GM23248 (cell line): ENCODE measurements at regions not wholly inside any gene's neighbourhood (a gene's known extent, or its start where the extent isn't known, plus 50 kb on each side); places are given as distances from the start of the nearest gene placed in this dataset.

Source experiments
- DNase-seq: peaks from one replicate; pipeline ENCODE4 v3.0.0-alpha.2; 2015
- H2AFZ ChIP-seq: fragments of 200-600 bp; sonication (generic); 2 replicates; pipeline ENCODE4 v1.6.1; 2016; ENCODE audit warnings: antibody characterized with exemption
- H3F3A ChIP-seq: fragments of 200-600 bp; sonication (generic); 2 replicates; pipeline ENCODE4 v1.6.1; 2016; ENCODE audit warnings: mild to moderate bottlenecking, antibody characterized with exemption, mixed run types; ENCODE audit not compliant: insufficient read depth
- H3K27ac ChIP-seq: fragments of 200-600 bp; sonication (generic); 2 replicates; pipeline ENCODE4 v1.5.1; 2016; ENCODE audit warnings: mild to moderate bottlenecking
- H3K27me3 ChIP-seq: fragments of 200-600 bp; sonication (generic); replicated peaks from 2 replicates; pipeline ENCODE4 v1.6.1; 2016; ENCODE audit warnings: mild to moderate bottlenecking; ENCODE audit not compliant: insufficient read depth
- H3K36me3 ChIP-seq: fragments of 200-600 bp; sonication (generic); 2 replicates; pipeline ENCODE4 v1.6.1; 2016; ENCODE audit warnings: low read depth, mild to moderate bottlenecking
- H3K4me1 ChIP-seq: fragments of 200-600 bp; sonication (generic); 2 replicates; pipeline ENCODE4 v1.6.1; 2016; ENCODE audit warnings: mild to moderate bottlenecking; ENCODE audit not compliant: insufficient read depth
- H3K4me2 ChIP-seq: fragments of 200-600 bp; sonication (generic); one replicate; pipeline ENCODE4 v1.6.1; 2016; ENCODE audit warnings: mild to moderate bottlenecking; ENCODE audit not compliant: unreplicated experiment
- H3K4me3 ChIP-seq: fragments of 200-600 bp; sonication (generic); 2 replicates; pipeline ENCODE4 v1.5.1; 2016; ENCODE audit warnings: mild to moderate bottlenecking
- H3K79me2 ChIP-seq: fragments of 200-600 bp; sonication (generic); 2 replicates; pipeline ENCODE4 v1.6.1; 2016; ENCODE audit warnings: mild to moderate bottlenecking; ENCODE audit not compliant: insufficient read depth
- H3K9ac ChIP-seq: fragments of 200-600 bp; sonication (generic); 2 replicates; pipeline ENCODE4 v1.6.1; 2016; ENCODE audit warnings: mild to moderate bottlenecking
- H3K9me2 ChIP-seq: fragments of 200-600 bp; sonication (generic); 2 replicates; pipeline ENCODE4 v1.6.1; 2016; ENCODE audit warnings: mixed run types, mild to moderate bottlenecking, moderate library complexity; ENCODE audit not compliant: insufficient read depth
- H3K9me3 ChIP-seq: fragments of 200-600 bp; sonication (generic); one replicate; pipeline ENCODE4 v1.6.1; 2017; ENCODE audit warnings: low read depth
- H4K20me1 ChIP-seq: fragments of 200-600 bp; sonication (generic); 2 replicates; pipeline ENCODE4 v1.6.0; 2016; ENCODE audit not compliant: insufficient read depth
- EZH2 ChIP-seq: fragments of 200-600 bp; sonication (generic); IDR thresholded peaks from 2 replicates; pipeline ENCODE4 v1.6.1; 2018; ENCODE audit warnings: antibody characterized with exemption, mild to moderate bottlenecking; ENCODE audit not compliant: insufficient read depth, poor library complexity, severe bottlenecking
- EZH2phosphoT487 ChIP-seq: fragments of 200-600 bp; sonication (generic); IDR thresholded peaks from 2 replicates; pipeline ENCODE4 v1.6.1; 2018; ENCODE audit warnings: antibody characterized with exemption, moderate library complexity, mild to moderate bottlenecking, low read depth; ENCODE audit not compliant: insufficient read depth
- WGBS, 2 experiments: methylation state at CpG; one replicate each; pipeline ENCODE4 v1.1.6; 2015 to 2017; ENCODE audit warnings: low lambda C conversion rate in 2 of 2, low coverage in 1 of 2; ENCODE audit errors: missing lambda C conversion rate in 2 of 2; 5-methylcytosine and 5-hydroxymethylcytosine counted together
- in situ Hi-C: fragments of 300-500 bp; cut with MboI; formaldehyde crosslinking; loops from 2 replicates; pipeline ENCODE4 v1.15.0; 2020

DNA sequence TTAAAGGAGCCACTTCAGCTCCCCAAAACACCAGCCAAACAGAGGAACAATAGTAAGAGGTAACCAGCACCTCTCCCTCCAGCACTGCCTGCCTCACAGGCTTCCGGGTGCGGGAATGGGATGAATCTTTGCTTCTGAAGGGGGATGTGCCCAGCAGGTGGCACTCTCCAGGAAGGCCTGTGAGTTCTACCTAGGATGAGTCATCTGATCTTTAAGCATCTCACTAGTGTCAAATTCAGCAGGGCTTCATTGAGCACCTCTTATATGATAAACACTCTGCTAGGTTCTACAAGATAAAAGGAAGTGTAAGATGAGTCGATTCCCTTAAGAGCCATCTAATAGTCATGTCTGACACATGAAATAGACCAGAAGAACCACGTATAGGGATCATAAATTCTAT, 237.4 kb upstream of the UMPS start:
- 88 to 91% methylated on average over 4 of the region's 4 CpGs for WGBS, 2 experiments
- in situ Hi-C loops: no loop called here

DNA sequence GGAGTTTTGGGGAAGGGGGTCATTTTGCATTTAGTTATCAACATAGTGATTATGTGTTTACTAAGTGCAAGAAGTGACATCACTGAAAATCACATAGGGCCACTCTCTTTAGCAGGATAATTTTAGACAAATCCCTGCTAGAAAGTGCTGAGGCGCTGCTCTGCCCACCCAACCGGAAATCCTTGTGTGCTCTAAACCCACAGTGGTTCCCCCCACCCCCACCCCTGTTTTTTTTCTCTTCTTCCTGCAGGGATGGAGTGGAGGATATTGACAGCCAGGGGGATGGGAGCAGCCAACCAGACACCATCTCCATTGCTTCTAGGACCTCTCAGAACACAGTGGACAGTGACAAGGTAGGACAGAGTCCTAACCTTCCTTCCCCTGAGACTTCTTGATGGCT, 234.2 kb upstream of the UMPS start:
- in situ Hi-C loops: no loop called here
- Histone ChIP-seq H3K9me3 (no peaks in the 10 kb centered on the region), H2AFZ (no peak overlapping the region), H3K27me3 (peaks cover 11% of the 10 kb centered on the region; the same call in 1 of the 2 replicates), H3K27ac (no peak overlapping the region), H4K20me1 (no peaks in the 10 kb centered on the region), H3K4me3 (no peak overlapping the region), H3K9ac (no peak overlapping the region), H3K36me3 (no peaks in the 10 kb centered on the region), H3K4me1 (no peaks in the 10 kb centered on the region), H3K9me2 (no peaks in the 10 kb centered on the region), H3K79me2 (no peaks in the 10 kb centered on the region), H3K4me2 (no peak overlapping the region), H3F3A (no peaks in the 10 kb centered on the region)
- whole genome bisulfite sequencing, 2 experiments: 59 to 83% methylated on average over 2 of the region's 2 CpGs
- no peak for TF ChIP-seq EZH2phosphoT487
- DNase-seq: no peak

More for the DNA sequence above, 237.4 kb upstream of the UMPS start:
- H3K4me1 ChIP-seq: no peaks in the 10 kb centered on the region
- no peaks in the 10 kb centered on the region for H3K9me3 ChIP-seq
- peak; percentile 56 for DNase-seq
- no peak overlapping the region for H3K4me2 ChIP-seq
- no peaks in the 10 kb centered on the region for H3K9me2 ChIP-seq
- H3K79me2 ChIP-seq: no peaks in the 10 kb centered on the region
- no peaks in the 10 kb centered on the region; the same call in 1 of the 2 replicates for H3K27me3 ChIP-seq
- no peak overlapping the region for H3K27ac ChIP-seq
- TF ChIP-seq EZH2 (no peak), EZH2phosphoT487 (no peak)
- no peak overlapping the region for H3K4me3 ChIP-seq
- no peak overlapping the region for H2AFZ ChIP-seq
- no peaks in the 10 kb centered on the region for H4K20me1 ChIP-seq
- no peak overlapping the region for H3K9ac ChIP-seq
- H3F3A ChIP-seq: no peaks in the 10 kb centered on the region
- H3K36me3 ChIP-seq: no peaks in the 10 kb centered on the region

DNA sequence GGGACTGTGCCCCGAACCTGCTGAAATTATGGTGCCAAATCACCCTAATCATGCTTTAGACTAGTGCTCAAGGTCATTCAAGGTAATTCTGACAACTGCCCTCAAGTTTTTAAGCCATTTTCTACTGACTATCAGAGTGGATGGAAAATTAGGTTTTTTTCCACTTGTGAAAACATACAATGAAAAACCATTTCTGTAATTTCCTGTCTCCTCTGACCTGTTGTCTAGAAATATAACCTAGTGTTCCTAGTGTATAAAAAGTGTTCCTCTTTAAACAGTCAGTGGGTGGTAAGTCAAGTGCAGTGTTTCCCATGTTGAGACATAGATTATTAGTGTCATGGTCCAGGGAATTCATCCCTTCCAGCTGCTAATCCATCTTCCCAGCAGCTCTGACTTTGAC, 232.8 kb upstream of the UMPS start:
- H3K27me3 ChIP-seq: peaks cover 11% of the 10 kb centered on the region; the same call in 1 of the 2 replicates
- H3K9ac ChIP-seq: no peak overlapping the region
- no peaks in the 10 kb centered on the region for H3K9me2 ChIP-seq
- no peaks in the 10 kb centered on the region for H3F3A ChIP-seq
- no peak for TF ChIP-seq EZH2phosphoT487
- TF ChIP-seq EZH2: no peak
- in situ Hi-C loops: no loop called here
- H3K79me2 ChIP-seq: no peaks in the 10 kb centered on the region
- H2AFZ ChIP-seq: no peak overlapping the region
- H3K9me3 ChIP-seq: no peaks in the 10 kb centered on the region
- no peak overlapping the region for H3K4me2 ChIP-seq
- H3K27ac ChIP-seq: no peak overlapping the region
- no peak for DNase-seq
- no peaks in the 10 kb centered on the region for H3K36me3 ChIP-seq
- WGBS, 2 experiments: 59 to 67% methylated on average over 1 of the region's 1 CpG
- no peak overlapping the region for H3K4me3 ChIP-seq
- H4K20me1 ChIP-seq: no peaks in the 10 kb centered on the region
- no peaks in the 10 kb centered on the region for H3K4me1 ChIP-seq

DNA sequence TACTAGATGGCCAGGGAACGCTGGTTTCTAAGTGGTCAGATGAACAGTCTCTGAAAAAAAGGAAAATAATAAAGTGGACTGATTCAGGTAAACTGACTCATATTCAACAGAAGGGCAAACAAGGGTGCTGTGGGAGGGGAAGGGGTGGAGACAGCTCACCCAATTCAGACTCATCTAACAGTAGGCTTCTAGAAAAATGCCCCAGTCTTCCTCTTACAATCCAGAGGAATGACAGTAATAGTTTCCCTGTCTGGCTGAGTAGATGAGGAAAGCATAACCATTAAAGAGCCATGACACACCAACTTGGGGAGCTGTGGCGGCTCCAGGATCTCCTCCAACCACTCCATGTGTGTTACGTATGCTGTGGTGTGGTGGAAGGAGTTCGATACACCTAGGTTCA, 231.4 kb upstream of the UMPS start:
- in situ Hi-C loops: no loop called here

More for the DNA sequence above, 231.4 kb upstream of the UMPS start:
- Histone ChIP-seq H2AFZ (no peak overlapping the region), H3K4me3 (no peak overlapping the region), H3K36me3 (no peaks in the 10 kb centered on the region), H4K20me1 (no peaks in the 10 kb centered on the region), H3K27me3 (peaks cover 11% of the 10 kb centered on the region; the same call in 1 of the 2 replicates), H3K27ac (no peak overlapping the region), H3K4me2 (no peak overlapping the region), H3K9ac (no peak overlapping the region), H3F3A (no peaks in the 10 kb centered on the region), H3K9me3 (no peaks in the 10 kb centered on the region), H3K4me1 (0 out of 2 replicates have a peak, but pooled peaks cover under 1% of the 10 kb centered on the region), H3K79me2 (no peaks in the 10 kb centered on the region), H3K9me2 (no peaks in the 10 kb centered on the region)
- TF ChIP-seq EZH2: no peak
- TF ChIP-seq EZH2phosphoT487: no peak
- 70% methylated on average over 4 of the region's 4 CpGs for WGBS, 2 experiments
- peak; percentile 31 for DNase-seq
